ENCODE measurements at regions not wholly inside any gene's neighbourhood (a gene's known extent, or its start where the extent isn't known, plus 50 kb on each side); places are given as distances from the start of the nearest gene placed in this dataset.
A peak's percentile ranks its signal among the peaks of the same experiment; 100 is the strongest.
"Not testable (repeated sequence)": the region's sequence is repeated elsewhere in the genome, so short reads cannot be mapped to it uniquely, and the experiment has no call there.

- no peak for DNase-seq
Observed at GRCh38 chr5:125415126-125415525, 668.7 kb upstream of the ZNF608 start.

DNA sequence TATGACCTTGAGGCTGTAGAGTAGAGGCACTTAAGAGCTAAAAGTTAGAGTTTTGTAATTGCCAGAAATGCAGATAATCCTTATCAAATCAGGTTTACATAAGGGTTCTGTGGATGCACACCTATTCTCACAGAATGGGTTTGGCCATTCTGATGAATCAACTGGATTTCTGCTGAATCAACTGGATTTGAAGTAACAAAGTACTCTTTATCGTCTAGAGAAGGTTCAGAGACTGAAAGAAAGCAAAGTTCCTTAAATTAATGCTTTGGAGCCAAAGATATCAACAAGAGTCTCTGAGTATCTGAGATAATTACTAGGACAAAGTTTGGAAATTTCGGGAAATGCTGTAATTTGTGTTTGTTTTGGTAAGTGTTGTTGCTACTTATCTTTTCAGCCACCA is 669.6 kb upstream of the ZNF608 start:
- no peak for DNase-seq

DNA sequence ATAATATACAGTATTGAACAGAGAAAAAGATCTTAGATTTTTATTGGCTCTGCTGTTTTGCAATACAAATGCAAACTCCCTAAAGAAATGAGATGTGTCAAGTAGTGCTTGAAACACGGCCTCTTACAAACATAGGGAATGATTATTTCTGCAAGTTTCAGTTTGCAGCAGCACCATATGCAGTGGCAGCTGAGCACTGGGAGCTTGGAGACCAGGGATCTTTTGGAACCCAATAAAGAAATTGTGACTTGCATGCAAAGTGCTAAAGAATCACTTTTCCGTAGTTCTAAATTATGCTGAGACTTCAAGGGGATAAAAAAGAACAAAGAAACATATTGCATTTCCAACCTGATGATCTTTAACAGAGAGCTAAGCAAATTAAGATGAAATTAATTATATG is 674.6 kb upstream of the ZNF608 start:
- no peak for DNase-seq

DNA sequence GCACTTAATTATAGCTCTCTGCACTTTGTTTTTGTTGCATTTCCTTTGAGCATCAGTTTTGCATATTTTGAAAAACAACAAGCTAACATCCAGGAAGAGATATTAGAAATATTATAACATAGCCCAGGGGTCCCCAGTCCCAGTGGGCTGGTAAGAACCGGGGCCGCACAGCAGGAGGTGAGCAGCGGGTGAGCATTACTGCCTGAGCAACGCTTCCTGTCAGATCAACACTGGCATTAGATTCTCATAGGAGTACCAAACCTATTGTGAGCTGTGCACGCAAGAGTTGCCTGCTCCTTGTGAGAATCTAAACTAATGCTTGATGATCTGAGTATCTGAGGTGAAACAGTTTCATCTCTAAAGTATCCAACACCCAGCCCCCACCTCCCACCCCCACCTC is 675.9 kb upstream of the ZNF608 start:
- DNase-seq: no peak

DNA sequence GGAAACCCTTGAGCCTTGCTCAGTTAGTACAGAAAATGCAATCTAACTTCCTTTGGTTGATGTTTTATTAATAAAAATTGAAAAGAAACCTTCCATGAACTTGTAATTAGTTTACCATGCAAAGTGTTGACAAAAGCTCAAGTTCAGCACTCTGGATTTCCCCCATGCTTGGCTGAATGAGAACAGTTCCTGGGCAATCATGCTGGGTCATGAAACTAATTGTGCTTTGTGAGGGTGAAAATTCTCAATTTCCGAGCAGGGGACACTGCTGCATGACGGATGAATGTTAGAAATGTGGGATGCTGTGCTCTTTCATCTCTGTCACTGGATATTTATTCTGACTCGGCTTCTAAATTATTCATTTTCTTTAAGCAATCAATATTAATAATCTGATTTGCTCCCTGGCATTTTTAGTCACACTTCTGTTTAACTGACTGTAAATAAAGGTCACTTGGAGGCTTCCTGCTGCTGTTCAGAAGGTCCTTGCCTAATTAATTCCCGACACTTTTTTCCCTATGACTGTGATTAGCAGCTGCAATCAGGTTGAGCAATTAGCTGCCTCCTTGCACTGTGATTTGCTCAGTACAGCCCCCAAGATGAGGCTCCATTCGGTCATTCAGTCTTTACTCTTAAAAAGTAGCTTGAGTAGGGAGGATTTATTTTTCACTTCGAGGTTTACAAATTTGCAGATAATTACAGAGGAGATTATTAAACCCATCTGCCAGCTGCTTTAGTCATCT is 678.1 kb upstream of the ZNF608 start:
- DNase-seq: peak; percentile 61

DNA sequence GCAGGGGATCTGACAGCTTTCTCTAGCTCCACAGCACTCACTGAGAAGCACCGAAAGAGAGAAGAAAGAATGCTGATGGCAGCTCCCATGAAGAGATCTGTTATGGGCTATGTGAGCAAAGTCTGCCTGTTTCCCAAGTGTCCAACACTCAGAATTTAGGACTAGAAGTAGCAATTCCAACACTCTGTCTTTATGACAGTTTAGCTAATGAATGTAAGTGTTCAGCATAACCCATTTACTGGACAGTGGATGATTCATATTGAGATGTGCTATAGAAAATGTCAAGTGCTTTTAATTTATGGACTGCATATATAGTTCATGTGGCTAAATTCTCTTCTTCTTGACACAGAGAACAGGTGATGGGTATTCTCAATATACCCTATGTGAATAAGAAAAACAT is 683.1 kb upstream of the ZNF608 start:
- DNase-seq: no peak

DNA sequence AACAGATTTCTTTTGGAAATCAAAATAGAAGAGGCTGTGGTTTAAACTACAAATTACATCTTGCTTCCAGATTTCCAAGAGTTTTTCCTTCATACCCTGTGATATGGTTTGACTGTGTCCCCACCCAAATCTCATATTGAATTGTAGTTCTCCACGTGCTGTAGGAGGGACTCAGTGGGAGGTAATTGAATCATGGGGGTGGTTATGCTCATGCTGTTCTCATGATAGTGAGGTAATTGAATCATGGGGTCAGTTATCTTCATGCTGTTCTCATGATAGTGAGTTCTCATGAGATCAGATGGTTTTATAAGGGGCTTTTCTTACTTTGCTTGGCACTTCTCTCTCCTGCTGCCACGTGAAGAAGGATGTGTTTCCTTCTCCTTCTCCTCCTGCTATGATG is 687.0 kb upstream of the ZNF608 start:
- DNase-seq: no peak

DNA sequence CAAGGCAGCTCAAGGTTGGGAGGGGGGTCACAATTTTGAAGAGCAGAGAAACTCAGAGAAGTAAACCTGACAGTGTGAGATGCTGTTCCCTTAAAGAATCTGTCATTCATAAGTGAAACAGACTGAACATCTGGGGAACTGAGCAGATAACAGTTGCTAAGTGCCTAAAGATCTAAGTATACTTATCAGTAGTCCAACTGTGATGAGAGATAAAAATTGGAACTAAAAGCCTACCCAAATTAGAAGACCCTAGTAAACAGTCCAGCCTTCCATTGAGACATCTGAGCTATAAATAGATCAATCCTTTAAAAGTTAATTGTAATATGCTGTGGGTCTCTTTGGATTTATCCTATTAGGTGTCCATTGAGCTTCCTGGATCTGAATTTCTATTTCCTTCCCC is 692.8 kb upstream of the ZNF608 start:
- DNase-seq: no peak

DNA sequence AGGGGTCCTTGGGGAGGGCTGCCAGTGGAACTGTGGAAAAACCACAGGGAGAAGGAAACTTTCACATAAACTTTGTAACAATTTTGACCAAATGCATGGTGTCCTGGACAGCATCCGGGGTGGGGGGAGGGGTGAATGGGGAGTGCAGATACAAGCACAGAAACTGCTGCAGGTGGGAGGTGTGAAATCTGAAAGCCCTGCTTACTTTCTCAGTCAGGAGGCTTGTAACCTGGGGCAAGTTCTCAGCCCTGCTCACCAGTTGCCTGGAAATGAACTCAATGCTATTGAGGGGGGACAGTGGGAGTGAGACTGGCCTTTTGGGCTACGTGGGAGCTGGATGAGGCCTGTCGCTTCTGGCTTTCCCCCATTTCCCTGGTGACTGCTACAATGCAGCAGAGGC is 694.5 kb upstream of the ZNF608 start:
- DNase-seq: no peak

DNA sequence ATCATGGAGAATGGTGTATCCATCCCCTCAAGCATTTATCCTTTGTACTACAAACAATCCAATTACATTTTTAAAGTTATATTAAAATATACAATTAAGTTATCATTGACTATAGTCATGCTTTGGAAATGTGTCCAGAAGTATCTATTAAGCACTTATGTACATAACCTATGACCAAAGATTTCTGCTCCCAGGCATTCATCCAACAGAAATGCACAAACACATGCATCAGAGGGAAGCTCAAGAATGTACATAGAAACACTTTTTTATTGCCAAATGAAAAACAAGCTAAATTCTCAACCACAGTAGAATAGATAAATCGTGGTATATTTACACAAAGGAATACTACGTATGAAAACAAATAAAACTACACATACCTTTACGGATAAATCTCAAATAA is 700.5 kb upstream of the ZNF608 start:
- DNase-seq: no peak

DNA sequence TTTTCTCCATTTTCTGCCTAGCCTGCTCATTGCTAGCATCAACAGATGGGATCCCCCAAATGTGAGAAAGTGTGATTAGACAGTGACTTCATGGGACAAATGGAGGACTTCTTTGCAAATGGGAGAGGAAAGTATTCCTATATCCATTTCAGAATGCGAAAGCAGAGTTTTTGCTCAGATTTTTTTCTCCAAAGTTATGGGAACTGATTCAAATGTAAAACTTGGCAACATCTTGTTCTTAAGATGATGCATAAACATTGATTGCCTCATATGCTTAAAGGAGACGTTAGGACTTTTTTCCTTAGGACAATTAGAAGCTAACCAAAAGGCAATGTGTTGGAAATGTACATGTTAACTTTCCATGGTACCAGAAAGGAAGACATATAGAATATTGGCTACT is 704.3 kb upstream of the ZNF608 start:
- no peak for DNase-seq

- DNase-seq: no peak
Observed at GRCh38 chr5:125451622-125452021, 705.2 kb upstream of the ZNF608 start.

DNA sequence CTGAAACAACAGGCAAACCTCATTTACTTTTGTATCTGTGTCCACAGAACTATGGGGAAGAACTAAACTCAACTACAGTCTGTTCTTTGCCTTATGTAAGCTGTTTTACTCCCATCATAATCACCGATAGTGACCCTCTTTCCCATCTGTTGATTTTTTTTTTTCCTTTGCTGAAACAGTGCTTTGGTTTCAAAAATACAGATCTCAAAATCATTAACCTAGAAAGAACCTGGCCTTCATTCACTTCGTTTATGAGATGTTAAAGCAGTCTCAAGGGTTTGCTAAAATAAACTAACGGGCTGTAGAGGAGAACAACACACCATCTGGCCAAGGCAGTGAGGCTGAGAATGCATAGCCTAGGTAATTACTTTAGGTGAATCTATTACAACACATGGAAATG is 706.6 kb upstream of the ZNF608 start:
- no peak for DNase-seq

- no peak for DNase-seq
Observed at GRCh38 chr5:125455041-125455440, 708.6 kb upstream of the ZNF608 start.

- not testable (repeated sequence) for DNase-seq
Observed at GRCh38 chr5:125456005-125456404, 709.6 kb upstream of the ZNF608 start.

GRCh38 chr5:125457617-125458016 is 711.2 kb upstream of the ZNF608 start:
- DNase-seq: no peak

DNA sequence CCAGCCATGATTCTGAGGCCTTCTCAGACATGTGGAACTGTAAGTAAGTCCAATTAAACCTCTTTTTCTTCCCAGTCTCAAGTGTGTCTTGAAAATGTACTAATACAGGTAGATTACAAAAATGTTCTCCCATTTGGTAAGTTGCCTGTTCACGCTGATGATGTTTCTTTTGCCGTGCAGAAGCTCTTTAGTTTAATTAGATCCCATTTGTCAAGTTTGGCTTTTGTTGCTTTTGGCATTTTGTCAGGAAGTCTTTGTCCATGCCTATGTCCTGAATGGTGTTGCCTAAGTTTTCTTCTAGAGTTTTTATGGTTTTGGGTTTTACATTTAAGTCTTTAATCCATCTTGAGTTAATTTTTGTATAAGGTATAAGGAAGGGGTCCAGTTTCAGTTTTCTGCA is 712.5 kb upstream of the ZNF608 start:
- not testable (repeated sequence) for DNase-seq

- no peak for DNase-seq
Observed at GRCh38 chr5:125461641-125462072, 715.2 kb upstream of the ZNF608 start.

GRCh38 chr5:125463466-125464092 is 717.1 kb upstream of the ZNF608 start:
- DNase-seq: no peak

DNA sequence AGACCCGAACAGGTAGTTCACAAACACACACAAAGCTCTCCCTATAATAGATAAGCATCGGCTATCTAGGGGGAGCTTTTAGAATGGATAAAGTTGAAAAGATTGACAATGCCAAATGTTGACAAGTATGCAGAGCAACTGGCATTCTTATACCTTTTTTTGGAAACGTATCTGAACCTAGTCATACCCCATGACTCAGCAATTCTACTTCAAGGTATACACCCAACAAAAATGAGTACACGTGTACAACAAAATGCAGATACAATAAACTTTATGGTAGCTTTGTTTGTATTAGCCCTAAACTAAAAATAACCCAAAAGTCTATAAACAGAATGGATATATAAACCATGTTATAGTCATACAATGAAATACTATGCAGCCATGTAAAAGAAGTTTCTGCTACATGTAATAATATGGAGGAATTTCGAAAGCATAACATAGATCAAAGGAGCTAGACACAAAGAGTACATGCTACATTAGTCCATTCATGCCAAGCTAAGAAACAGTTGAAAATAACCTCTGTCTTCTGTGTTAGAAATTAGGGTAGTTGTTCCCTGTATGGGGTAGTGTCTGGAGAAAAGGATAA is 718.5 kb upstream of the ZNF608 start:
- no peak for DNase-seq

DNA sequence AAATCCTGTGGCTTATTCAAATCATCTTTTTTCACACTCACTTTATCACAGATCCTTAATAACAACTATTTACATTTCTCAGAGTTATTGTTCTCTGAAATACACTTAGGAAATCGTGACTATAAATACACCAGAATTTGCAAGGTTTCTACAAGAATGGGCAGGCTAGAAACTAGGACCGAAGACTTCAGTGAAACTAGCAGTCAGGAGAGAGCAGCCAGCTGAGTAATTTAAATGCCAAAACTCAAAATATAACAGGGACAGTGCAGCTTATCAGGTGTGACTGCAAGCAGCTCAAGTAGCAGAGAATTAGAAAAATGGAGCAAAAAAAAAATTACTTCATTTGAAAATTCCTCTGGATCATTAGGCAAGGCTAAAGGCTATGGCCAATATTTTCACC is 719.3 kb upstream of the ZNF608 start:
- DNase-seq: no peak

GRCh38 chr5:125467222-125467621 is 720.8 kb upstream of the ZNF608 start:
- DNase-seq: no peak

DNA sequence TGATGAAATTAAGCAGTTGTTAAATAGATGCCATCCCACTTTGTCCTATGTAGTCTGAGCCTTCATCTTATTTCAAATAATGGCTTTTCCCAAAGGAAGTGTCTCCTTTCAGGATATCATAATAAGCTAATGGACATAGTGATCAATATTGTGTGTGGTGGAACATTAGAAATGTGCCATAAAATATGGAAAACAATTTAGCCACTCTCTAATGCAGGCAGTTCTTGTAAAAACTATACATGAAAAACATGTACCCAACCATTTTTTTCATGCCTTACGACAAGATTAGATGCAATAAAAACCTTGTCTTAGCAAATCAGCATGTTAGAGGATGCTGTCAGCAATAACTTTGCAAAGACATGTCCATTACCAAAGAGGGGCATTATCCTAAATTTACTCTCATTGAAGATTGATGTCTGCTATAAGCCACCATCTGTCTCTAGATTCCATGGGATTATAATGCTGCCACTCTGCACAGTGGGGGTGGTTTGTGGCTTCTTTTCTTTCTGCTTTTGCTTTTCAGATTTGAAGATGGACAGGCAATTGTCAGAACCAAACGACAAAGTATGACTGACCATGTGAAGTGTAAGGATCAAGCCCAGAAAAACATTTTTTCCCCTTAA is 724.0 kb upstream of the ZNF608 start:
- DNase-seq: no peak

Data from renal pelvis (tissue), 1 donor.